ENCODE measurements at regions not wholly inside any gene's neighbourhood (a gene's known extent, or its start where the extent isn't known, plus 50 kb on each side); places are given as distances from the start of the nearest gene placed in this dataset.

DNA sequence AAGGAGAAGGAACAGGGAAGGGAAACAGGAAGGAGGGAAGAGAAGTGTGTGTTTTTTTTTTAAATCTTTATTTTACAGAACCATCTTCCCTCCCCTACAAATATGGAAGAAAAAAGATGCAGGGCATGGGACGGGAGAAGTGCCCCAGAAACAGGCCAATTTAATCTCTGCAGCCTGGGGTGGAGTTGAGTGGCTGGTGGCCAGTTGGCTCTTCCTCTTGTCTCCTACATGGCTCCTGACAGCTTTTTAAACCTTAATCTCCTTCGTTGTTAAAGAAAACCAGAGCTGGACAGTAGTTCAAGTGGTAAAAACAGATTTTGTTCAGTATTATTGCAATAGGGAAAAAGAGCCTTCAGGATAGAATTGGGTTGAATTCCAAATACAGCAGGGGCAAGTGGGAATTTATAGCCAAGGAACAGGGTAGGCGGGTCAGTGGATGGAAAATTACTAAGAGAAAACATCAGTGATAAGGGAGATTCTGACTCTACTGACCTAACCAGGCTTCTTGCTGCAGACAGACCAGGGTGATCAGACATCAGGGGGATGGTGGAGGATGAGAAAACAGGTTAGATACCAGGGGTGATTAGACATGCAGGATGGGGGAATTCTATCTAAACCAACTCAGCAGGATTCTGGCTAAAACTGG, 125.1 kb upstream of the CLINT1 start (continued):
- TF ChIP-seq, protein P1, sequence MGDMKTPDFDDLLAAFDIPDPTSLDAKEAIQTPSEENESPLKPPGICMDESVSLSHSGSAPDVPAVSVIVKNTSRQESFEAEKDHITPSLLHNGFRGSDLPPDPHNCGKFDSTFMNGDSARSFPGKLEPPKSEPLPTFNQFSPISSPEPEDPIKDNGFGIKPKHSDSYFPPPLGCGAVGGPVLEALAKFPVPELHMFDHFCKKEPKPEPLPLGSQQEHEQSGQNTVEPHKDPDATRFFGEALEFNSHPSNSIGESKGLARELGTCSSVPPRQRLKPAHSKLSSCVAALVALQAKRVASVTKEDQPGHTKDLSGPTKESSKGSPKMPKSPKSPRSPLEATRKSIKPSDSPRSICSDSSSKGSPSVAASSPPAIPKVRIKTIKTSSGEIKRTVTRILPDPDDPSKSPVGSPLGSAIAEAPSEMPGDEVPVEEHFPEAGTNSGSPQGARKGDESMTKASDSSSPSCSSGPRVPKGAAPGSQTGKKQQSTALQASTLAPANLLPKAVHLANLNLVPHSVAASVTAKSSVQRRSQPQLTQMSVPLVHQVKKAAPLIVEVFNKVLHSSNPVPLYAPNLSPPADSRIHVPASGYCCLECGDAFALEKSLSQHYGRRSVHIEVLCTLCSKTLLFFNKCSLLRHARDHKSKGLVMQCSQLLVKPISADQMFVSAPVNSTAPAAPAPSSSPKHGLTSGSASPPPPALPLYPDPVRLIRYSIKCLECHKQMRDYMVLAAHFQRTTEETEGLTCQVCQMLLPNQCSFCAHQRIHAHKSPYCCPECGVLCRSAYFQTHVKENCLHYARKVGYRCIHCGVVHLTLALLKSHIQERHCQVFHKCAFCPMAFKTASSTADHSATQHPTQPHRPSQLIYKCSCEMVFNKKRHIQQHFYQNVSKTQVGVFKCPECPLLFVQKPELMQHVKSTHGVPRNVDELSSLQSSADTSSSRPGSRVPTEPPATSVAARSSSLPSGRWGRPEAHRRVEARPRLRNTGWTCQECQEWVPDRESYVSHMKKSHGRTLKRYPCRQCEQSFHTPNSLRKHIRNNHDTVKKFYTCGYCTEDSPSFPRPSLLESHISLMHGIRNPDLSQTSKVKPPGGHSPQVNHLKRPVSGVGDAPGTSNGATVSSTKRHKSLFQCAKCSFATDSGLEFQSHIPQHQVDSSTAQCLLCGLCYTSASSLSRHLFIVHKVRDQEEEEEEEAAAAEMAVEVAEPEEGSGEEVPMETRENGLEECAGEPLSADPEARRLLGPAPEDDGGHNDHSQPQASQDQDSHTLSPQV (IDR thresholded peaks at IDR 0.05): no peak
- TF ChIP-seq, protein P2, sequence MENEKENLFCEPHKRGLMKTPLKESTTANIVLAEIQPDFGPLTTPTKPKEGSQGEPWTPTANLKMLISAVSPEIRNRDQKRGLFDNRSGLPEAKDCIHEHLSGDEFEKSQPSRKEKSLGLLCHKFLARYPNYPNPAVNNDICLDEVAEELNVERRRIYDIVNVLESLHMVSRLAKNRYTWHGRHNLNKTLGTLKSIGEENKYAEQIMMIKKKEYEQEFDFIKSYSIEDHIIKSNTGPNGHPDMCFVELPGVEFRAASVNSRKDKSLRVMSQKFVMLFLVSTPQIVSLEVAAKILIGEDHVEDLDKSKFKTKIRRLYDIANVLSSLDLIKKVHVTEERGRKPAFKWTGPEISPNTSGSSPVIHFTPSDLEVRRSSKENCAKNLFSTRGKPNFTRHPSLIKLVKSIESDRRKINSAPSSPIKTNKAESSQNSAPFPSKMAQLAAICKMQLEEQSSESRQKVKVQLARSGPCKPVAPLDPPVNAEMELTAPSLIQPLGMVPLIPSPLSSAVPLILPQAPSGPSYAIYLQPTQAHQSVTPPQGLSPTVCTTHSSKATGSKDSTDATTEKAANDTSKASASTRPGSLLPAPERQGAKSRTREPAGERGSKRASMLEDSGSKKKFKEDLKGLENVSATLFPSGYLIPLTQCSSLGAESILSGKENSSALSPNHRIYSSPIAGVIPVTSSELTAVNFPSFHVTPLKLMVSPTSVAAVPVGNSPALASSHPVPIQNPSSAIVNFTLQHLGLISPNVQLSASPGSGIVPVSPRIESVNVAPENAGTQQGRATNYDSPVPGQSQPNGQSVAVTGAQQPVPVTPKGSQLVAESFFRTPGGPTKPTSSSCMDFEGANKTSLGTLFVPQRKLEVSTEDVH (IDR thresholded peaks at IDR 0.05; ENCODE audit: low read depth, partially characterized antibody): no peak
- TF ChIP-seq CHD2 (IDR thresholded peaks at IDR 0.05; ENCODE audit: borderline replicate concordance, low read depth, low read length) (no peak), GABPA (IDR thresholded peaks at IDR 0.05; ENCODE audit: low read depth) (no peak), NR2C1 (IDR thresholded peaks at IDR 0.05) (no peak), KDM1A (IDR thresholded peaks at IDR 0.05; ENCODE audit: borderline replicate concordance) (no peak), ETV6 (conservative IDR thresholded peaks at IDR 0.05 in 1 of 2, IDR thresholded peaks at IDR 0.05 in 1 of 2; ENCODE audit: borderline replicate concordance in 1 of 2, low read depth in 1 of 2) (no peak), KLF5 (IDR thresholded peaks at IDR 0.05; ENCODE audit: partially characterized antibody) (no peak)
- TF ChIP-seq, protein P3, sequence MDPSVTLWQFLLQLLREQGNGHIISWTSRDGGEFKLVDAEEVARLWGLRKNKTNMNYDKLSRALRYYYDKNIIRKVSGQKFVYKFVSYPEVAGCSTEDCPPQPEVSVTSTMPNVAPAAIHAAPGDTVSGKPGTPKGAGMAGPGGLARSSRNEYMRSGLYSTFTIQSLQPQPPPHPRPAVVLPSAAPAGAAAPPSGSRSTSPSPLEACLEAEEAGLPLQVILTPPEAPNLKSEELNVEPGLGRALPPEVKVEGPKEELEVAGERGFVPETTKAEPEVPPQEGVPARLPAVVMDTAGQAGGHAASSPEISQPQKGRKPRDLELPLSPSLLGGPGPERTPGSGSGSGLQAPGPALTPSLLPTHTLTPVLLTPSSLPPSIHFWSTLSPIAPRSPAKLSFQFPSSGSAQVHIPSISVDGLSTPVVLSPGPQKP (IDR thresholded peaks at IDR 0.05; ENCODE audit: low read depth, low read length): no peak
